NOMO-1 treated with dmso at 0.1 percent for 144 hours (cell line): ENCODE measurements at regions not wholly inside any gene's neighbourhood (a gene's known extent, or its start where the extent isn't known, plus 50 kb on each side); places are given as distances from the start of the nearest gene placed in this dataset.
"Not testable (repeated sequence)": the region's sequence is repeated elsewhere in the genome, so short reads cannot be mapped to it uniquely, and the experiment has no call there.

Source experiments
- DNase-seq: peaks from one replicate; lab custom pipeline; 2025; ENCODE audit not compliant: unreplicated experiment; lab: John Stamatoyannopoulos, UW

DNA sequence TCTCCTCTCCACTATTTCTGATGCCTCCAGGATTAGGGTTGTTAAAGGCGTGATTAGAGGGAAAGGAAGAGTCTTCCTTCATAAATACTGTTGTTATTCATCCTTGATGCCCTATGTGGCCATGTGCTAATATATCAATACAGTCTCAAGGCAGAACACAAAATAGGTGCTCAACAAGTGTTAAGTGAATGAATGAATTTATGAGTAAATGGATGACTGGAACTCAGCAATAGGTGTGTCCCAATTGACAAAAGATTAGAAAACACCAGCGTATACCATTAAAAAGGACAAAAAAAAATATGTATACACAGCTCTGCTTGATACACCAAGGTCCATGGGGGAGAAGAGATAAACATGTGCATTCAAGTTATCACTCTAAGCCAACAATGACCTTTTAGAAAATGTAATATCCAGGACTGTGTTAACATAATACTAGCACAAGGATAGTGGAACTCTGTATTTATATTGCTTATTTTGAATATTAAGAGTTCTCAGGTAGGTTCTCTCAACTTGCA is 171.2 kb upstream of the MYLIP start:
- DNase-seq = no peak

DNA sequence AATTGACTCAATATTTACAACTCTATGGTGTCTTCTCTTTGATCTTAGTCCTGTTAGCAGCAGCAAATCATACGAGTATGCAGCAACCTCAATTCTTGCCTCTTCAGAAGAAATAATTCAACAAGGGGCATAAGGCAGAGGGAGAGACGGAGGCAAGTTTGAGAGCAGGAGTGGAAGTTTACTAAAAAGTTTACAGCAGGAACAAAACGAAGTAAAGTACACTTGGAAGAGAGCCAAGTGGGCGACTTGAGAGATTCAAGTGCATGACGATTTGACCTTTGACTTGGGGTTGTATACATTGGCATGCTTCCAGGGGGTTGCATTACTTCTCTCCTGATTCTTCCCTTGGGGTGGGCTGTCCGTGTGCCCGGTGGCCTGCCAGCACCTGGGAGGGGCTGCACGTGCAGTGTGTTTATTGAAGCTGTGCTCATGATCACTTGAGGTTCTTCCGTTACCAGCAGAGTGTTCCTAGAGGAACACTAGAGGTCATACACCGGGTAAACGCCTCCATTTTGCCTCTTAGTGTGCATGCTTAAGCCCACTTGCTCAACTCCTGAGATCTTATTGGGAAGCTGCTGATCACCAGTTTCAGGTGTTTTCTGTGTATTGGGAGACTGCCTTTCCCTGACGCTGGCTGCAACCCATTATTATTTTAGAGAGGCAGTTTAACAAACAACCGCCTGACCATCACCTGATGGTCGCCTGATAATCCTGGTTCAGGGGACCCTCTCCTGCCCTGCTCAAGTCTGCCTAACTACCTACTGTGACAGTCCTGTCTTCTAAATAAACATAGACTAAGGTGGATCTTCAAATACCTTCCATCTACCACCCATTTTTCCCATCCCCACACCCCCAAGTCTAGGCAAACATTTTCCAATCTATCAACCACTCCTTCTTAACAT is 172.4 kb upstream of the MYLIP start:
- DNase-seq = no peak

DNA sequence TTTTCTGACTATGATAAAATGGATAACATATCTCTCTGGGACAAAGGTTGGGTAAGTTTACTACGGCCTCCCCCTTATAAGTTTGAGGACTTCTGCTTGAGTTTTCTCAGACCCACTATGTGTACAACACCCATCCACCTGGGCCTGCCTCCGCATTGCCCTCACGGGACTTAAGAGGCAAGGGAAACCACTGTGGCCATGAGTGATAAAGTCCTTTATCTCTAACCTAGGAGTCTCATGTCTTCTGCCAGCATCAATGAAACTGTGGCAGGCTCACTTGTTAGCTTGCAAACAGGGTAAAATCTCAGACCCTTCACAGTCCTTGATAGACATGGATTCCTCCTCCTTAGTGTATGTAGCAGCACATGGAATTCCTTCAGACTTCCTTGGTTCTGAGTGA is 173.4 kb upstream of the MYLIP start:
- no peak for DNase-seq

DNA sequence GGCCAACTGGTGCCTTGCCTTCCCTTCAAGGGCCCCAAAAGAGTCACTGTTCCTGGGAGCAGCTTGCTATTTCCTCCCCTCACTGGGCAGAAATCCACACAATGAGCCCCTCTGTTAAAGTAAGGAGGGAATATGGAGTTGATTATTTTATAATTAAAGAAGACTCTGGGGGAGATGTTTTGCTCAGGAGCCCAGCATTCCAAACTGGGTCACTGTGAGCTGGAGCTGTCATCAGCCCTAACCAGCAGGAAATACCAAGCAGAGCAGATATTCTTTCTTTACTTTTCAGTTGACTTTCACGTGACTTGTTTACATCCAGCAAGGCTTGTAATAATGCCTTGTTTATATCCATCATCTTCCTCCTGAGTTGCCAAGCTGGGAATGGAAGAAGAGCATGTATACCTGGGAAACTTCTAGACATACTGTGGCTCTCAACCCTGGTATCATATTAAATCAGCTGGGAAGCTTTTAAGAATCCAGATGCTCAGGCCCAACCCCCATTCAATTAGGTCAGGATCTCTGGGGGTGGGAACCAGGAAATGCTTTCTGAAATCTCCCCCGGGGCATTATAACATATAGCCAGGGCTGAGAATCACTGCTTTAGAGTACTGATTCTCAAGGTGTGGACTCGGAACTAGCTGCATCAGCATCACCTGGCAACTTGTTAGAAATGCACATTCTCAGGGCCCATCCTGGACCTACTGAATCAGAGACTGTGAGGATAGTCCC is 175.6 kb upstream of the MYLIP start:
- DNase-seq = no peak

DNA sequence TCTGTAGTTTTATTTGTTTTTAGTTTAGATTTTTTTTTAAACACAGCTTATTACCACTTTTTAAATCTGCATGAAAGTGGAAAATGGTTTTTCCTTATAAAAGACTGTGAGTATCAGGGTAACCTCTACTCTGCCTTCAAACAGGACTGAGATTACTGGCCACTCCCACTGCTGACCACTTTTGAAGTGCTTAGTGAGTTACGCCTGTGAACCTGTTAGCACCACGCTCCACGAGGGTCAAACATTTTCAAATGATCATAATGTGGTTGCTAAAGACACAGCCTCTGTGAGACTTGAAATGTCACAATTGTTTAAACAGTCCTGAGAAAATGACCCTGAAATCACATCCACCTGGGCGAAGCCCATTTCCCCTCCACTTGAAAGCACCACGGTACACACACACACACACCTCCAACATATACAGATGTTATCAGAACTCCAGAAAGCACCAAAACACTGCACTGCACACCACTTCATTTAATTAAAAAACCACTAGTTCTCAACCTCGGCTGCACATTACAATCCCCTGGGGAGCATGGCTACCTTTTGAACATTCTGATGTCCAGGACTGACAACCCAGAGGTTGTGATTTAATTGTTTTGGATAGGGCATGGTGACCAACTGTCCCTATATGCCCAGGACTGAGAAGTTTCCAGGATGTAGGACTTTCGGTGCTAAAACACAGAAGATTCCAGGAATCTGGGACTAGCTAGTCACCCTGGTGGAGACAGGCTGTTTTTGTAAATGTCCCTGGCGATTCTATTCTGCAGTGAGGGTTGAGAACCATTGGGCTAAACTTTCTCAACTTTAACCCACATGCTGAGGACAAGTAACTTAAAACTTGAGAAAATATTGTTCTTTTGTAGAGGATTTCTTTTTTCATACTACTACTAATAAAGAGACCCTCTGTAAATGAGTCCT is 176.4 kb upstream of the MYLIP start:
- DNase-seq = no peak

DNA sequence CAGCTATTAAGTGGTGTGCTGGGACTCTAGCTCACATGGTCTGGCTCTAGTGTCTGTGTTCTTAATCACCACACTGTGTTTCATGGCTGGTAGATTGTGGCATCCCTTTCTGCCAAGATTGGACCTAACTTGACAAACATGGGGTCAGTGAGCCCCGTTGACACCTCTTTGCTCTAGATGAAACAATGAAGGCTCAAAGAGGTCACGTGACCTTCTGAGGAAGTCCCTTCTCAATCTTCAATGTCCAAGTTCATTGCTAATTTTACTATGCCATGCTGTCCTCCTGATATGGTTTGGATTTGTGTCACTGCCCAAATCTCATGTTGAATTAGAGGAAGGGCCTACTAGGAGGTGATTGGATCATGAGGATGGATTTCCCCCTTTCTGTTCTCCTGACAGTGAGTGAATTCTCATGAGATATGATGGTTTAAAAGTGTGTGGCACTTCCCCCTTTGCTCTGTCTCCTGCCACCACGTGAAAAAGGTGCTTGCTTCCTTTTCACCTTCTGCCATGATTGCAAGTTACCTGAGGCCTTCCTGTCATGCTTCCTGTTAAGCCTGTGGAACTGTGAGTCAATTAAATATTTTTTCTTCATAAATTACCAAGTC is 177.8 kb upstream of the MYLIP start:
- DNase-seq = no peak

DNA sequence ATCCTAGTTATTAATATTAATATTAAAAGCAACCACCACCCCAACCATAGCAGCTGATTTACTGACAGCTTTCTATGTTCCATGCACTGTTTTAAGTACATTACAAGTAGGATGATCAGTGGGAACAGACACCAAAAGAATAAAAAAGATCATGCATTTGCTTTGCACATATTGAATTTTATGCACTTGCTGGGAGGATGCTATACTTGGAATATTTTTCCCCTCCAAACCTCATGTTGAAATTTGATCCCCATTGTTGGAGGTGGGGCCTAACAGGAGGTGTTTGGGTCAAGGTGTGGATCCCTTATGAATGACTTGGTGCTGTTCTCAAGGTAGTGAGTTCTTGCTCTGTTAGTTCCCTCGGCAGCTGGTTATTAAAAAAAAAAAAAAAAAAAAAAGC is 178.9 kb upstream of the MYLIP start:
- DNase-seq = no peak

DNA sequence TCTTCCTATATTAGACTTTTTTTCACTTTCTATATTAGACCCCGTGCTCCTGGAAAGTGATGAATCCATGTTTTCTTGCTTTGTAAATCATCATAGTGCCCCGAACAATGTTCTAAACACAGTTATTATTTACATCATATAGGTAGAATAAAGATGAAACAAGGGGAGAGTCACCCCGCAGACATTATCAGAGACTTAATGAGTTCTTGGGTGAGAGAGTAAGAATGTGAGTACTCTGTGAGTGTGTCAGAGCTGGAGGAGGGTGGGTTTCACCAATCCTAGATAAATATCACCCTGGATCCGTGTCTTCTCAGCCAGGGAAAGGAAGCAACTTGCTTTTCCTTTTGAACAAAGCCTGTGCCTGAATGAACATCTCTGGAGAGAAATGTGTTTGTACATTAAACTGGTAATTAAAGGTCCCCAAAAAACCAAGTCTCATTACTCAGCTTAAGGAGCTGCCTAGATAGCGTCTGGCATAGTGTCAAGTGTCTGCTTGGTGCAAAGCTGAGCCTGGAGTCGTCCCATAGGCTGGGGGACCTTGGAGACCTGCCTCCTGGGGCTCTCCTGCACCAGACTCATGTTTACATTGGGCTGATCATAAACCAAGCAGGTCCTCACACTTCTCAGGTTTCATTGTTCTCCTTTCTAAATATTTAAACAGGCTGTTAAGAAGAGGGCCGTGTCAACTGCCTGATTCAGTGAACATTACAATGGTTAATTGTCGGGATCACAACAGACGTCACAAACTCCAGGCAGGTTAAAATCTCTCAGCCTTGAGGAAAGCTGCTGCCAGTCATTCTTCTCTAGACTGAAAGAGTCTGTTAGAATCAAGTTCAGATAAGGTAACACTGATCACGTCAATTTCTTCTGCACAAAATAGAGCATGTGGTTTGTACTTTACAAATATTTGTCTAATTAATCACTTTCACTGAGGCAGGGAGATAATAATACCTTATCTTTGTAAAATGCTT is 179.7 kb upstream of the MYLIP start:
- DNase-seq = no peak

DNA sequence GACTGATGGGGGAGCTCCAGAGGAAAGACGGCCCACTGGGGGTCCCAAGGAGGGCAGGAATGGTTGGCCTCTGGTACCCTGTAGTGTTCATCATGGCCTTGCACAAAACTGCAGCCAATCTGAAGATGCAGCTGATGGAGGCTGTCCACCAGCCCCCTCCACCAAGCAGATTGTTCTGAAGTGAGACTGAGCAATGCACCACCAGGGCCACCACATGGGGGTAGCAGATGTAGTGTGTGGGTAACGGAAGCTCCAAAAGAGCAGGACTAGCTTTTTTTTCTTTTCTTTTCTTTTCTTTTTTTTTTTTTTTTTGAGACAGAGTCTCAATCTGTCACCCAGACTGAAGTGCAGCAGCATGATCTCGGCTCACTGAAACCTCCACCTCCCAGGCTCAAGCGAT is 181.0 kb upstream of the MYLIP start:
- DNase-seq = no peak

DNA sequence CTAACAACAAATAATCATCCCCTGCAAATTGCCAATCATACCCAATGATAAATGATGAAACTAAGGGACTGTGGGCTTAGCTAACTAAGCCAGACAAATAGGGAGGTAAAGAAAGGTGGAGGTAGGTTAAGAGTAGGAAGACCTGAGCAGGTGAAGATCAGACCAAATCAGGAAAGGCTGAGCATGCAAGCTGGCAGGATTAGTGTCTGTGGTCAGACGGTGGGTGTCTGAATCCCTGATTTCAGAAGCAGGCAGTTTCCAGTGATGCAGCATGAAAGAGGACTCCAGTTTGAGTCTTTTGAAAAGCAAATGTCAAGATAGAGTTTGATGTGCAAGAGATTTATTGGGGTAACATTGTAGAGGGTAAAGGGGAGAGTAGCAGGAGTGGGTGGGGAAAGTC is 181.4 kb upstream of the MYLIP start:
- no peak for DNase-seq

DNA sequence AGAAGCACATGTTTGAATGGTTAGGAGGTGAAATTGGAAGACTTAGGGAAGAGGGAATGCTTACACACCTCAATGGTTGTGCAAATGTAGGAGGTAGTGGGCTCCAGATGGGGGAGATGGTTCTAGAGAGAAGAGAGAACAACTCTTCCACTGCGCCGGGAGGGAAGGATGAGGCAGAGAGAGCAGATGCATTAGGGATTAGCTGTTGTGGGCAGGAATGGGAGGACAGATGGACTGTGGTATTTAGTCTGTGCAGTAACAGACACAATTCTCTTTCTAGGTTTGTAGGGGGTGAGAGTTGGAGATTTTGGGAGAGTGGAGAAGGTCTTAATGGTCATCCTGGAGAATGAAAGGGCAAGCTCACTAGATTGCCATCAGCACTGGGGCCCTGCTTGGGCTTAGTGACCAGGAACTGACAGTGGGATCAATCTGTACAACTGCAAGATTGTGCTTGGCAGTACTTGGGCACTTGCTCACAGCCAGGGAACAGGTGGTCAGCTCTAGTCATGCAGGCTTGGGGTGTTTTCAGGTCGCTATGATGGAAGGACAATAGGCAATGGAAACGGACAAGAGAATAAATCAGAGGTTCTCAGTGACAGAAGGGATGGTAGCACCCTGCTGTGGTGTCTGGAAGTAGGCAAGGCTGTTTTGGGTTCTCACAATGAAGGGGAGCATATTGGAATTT is 182.0 kb upstream of the MYLIP start:
- no peak for DNase-seq

DNA sequence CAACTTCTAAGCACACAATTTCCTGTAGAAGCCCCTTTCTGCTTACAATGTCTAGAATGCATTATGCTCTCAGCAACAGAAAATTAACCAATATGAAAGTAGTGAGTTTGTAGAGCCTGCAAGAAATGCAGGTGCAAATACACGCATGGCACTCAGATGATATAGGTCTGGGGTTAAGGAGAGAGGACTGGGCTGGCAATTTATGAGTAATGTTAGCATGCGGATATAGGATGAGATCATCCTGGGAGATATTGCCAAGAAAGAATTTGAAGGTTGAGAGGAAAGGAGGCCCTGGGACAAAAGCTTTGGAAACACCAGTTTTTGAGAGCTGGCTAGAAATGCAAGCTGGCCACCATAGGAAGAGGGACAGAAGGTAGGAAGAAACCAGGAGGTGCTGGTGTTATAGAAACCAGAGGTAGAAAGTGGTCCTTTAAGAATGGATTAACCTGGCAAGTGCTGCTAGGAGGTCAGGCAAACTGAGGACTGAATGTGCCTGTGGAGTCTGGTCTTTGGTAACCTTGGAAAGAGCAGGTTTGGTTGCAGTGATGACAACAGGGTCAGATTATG is 183.2 kb upstream of the MYLIP start:
- no peak for DNase-seq

DNA sequence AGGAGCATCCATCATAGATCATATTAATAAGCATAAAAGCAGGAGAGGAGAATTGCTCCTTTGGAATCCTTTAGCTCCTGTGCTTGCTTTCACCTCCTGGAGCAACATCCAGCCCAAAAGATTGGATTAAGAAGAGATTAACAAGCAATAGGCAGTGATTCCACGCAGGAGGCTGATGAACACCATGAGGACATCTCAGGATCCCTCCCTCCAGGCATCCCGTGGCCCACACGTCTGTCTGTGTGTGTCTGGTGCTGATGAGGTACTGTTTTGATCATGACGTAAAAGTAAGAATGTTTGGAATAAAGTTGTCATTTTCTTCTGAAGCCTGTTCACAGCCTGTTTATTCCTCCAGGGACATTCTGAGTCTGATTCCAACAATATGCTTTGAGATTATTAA is 185.5 kb upstream of the MYLIP start:
- DNase-seq = no peak

DNA sequence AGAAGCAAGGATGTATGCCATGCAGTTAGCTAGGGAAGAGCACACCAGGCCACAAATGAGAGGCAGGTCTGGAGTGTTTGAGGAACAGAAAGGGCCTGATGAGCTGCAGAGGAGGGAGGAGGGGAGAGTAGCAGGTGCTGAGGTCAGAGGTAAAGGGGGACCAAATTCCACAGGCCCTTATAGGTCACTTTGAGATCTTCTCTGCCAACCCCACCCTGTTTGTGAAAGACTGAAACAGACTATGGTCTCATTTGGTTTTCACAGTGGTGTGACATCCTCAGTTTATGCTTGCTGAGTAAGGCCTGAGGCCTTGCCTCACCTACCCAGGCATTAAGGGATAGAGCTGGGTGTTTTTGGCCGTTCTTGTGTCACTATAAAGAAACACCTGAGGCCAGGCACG is 187.7 kb upstream of the MYLIP start:
- DNase-seq = no peak

DNA sequence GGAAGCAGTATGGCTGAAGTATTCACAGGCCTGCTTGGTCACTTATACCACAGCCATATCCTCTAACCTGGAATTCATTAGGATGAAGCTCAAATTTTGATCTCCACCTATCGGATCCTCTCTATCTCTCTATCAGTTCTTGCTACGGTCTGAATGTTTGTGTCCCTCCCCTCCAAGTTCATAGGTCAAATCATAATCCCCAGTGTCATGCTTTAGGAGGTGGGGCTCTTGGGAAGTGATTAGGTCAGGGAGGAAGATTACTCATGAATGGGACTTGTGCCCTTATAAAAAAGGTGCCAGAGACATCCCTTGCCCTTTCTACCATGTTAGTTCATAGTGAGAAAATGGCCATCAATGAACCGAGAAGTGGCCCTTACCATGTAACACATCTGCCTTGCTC is 190.8 kb upstream of the MYLIP start:
- DNase-seq = no peak

DNA sequence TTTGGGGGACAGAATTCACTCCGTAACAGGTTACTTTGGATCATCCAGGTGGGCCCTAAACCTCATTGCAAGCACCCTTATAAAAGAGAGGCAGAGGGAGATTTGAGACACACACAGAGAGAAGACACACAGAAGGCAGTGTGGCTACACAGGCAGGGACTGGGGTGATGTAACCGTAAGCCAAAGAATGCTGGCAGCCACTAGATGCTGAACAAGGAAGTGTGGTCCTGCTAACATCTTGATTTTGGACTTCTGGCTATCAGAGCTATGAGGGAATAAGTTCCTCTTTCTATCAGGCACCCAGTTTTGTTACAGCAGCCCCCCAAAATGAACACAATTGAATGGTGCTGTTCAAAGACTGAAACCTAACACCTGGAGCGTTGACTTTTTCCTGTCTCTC is 191.3 kb upstream of the MYLIP start:
- no peak for DNase-seq

DNA sequence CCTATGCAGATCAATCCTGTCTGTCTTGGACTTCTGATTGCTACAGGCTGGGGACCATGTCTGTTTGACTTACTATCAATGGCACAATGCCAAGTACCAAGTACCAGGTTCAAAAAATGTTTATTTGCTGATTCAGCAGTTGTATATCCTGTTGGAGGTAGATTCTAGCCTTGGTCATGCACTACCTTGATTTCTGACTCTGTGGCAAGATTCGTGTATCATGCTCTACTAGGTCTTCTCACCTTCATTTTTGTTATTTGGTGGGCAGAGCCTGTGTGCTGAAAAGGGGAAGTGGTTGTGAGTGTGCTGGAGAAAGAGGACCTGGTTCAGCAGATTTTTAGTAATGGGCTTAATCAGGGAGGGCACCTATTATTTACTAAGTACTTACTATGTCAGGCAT is 192.4 kb upstream of the MYLIP start:
- DNase-seq = peak; percentile 90

DNA sequence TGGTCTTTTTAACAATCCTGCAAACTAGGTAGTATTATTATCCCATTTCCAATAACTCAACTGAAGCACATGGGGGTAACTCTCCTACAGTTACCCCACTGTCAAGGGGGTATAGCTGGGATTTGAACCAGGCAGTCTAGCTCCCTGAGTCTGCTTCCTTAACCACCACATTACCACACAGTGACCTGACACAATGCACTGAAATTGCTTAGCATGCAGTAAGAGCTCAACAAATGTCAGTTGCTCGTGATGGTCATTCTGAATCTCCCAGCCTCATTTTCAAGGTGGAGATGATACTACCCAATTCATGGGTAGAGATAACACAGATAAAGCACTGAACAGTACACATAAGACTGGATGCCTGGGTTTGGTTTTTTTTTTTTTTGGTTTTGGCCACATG is 193.2 kb upstream of the MYLIP start:
- no peak for DNase-seq

DNA sequence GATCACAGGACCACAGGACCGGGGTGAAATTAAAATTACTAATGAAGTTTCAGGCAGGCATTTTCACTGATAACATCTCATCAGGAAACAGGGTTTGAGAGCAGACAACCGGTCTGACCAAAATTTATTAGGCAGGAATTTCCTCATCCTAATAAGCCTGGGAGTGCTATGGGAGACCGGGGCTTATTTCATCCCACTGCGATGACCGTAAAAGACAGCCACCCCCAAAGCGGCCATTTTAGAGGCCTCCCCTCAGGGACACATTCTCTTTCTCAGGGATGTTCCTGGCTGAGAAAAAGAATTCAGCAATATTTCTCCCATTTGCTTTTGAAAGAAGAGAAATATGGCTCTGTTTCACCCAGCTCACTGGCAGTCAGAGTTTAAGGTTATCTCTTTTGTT is 197.2 kb upstream of the MYLIP start:
- DNase-seq = not testable (repeated sequence)
